Right lobe of liver (tissue), 6 donors: ENCODE measurements at regions not wholly inside any gene's neighbourhood (a gene's known extent, or its start where the extent isn't known, plus 50 kb on each side); places are given as distances from the start of the nearest gene placed in this dataset.

Source experiments
- ATAC-seq, 4 donors: fragments of 200-7000 bp; cut with Tn5 transposase; one replicate each; pipeline ENCODE4 v1.9.1; 2020; ENCODE audit warnings: mild to moderate bottlenecking in 4 of 4, moderate library complexity in 4 of 4
- DNase-seq, 3 donors: peaks; one replicate each; pipeline ENCODE4 v3.0.0-alpha.2; 2020
- H3K27ac ChIP-seq, 3 donors: fragments of 200-600 bp; one replicate each; pipeline ENCODE4 v1.8.0; 2022
- H3K27me3 ChIP-seq, 2 donors: fragments of 200-600 bp; one replicate each; pipeline ENCODE4 v1.8.0; 2022
- H3K36me3 ChIP-seq, 4 donors: fragments of 200-600 bp; sonication (generic) in 1 of 4; one replicate each; pipeline versions ENCODE4 v1.5.1 to v1.8.0; 2017 to 2022; ENCODE audit warnings: control low read depth in 1 of 4
- H3K4me1 ChIP-seq, 4 donors: fragments of 200-600 bp; sonication (generic) in 1 of 4; one replicate each; pipeline versions ENCODE4 v1.5.1 to v1.8.0; 2017 to 2022; ENCODE audit warnings: control low read depth in 1 of 4
- H3K4me3 ChIP-seq, 3 donors: fragments of 200-600 bp; one replicate each; pipeline ENCODE4 v1.8.0; 2022
- H3K9me3 ChIP-seq, 4 donors: fragments of 200-600 bp; sonication (generic) in 1 of 4; one replicate each; pipeline versions ENCODE4 v1.5.1 to v1.8.0; 2017 to 2022; ENCODE audit warnings: control low read depth in 1 of 4
- POLR2A ChIP-seq: fragments of 450-650 bp; IDR thresholded peaks from one replicate; pipeline ENCODE4 v1.6.1; 2017; ENCODE audit warnings: antibody characterized with exemption, mild to moderate bottlenecking
- WGBS: methylation state at CpG from one replicate; pipeline ENCODE4 v1.1.6; 2018; ENCODE audit warnings: low coverage, low lambda C conversion rate; ENCODE audit not compliant: insufficient coverage; ENCODE audit errors: missing lambda C conversion rate; 5-methylcytosine and 5-hydroxymethylcytosine counted together
- intact Hi-C, 2 donors: fragments of 100-400 bp; cut with DNase I; formaldehyde crosslinking; loops; one replicate each; pipeline versions ENCODE4 v1.11.2 to v1.14.1; 2022
- TF ChIP-seq, protein P1 (sequence below), 4 donors: fragments of 200-600 bp in 3 of 4; fragments of 450-650 bp in 1 of 4; IDR thresholded peaks; one replicate each; pipeline versions ENCODE4 v1.5.1 to v1.8.0; 2016 to 2022; ENCODE audit warnings: antibody characterized with exemption in 4 of 4, mild to moderate bottlenecking in 2 of 4
- donor health status: DM: no; HTN: yes; CAD: no.
- donor health status: DM: no; HTN: no; CAD: no.
- donor health status: DM: no; HTN: no; CAD: no.
- donor health status: DM: no; HTN: yes; CAD: no.
- donor health status: DM: no; HTN: yes; CAD: no.

DNA sequence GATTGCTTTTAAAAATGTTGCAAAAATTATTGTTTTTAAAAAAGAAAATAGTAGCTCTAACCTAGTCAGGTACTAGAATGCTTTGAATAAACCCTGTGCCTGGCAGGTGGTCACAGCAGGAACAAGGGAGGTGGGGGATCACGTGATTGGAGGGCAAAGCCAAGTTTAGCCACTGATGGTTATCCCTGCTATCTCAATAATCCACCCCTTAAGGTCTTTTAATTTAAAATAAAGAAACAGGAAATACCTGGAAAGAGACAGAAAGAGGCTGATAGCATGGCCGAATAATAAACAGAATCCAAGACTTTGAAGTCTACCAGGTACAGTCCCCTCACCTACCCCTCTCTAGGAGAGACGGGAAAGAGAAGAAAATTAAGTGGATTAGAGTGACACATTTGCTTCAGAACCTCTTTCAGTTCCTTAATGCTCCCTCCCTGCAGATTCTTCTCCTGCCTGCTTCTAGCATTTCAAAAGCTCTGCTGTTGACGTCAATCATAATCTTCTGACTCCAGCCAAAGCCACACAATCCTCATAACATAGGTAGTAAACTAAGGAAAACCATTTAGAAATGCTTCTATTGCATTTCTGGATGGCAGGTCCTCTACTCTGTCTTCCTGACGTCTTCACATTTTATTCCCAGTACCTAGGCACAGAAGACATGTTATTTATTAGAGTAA is 303.4 kb upstream of the MME start:
- H3K4me3 ChIP-seq: no peak overlapping the region
- intact Hi-C loops: no loop called here
- no peaks in the 10 kb centered on the region for H3K9me3 ChIP-seq
- no peak for TF ChIP-seq POLR2A
- TF ChIP-seq, protein P1, sequence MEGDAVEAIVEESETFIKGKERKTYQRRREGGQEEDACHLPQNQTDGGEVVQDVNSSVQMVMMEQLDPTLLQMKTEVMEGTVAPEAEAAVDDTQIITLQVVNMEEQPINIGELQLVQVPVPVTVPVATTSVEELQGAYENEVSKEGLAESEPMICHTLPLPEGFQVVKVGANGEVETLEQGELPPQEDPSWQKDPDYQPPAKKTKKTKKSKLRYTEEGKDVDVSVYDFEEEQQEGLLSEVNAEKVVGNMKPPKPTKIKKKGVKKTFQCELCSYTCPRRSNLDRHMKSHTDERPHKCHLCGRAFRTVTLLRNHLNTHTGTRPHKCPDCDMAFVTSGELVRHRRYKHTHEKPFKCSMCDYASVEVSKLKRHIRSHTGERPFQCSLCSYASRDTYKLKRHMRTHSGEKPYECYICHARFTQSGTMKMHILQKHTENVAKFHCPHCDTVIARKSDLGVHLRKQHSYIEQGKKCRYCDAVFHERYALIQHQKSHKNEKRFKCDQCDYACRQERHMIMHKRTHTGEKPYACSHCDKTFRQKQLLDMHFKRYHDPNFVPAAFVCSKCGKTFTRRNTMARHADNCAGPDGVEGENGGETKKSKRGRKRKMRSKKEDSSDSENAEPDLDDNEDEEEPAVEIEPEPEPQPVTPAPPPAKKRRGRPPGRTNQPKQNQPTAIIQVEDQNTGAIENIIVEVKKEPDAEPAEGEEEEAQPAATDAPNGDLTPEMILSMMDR (IDR thresholded peaks at IDR 0.05): no peak
- DNase-seq (no peak), ATAC-seq (peak in 1 of 4 donors; percentile 38)
- no peaks in the 10 kb centered on the region for H3K36me3 ChIP-seq
- H3K27ac ChIP-seq: no peak overlapping the region
- H3K27me3 ChIP-seq: no peaks in the 10 kb centered on the region
- 17% methylated on average over 5 of the region's 5 CpGs for WGBS
- H3K4me1 ChIP-seq: no peaks in the 10 kb centered on the region

DNA sequence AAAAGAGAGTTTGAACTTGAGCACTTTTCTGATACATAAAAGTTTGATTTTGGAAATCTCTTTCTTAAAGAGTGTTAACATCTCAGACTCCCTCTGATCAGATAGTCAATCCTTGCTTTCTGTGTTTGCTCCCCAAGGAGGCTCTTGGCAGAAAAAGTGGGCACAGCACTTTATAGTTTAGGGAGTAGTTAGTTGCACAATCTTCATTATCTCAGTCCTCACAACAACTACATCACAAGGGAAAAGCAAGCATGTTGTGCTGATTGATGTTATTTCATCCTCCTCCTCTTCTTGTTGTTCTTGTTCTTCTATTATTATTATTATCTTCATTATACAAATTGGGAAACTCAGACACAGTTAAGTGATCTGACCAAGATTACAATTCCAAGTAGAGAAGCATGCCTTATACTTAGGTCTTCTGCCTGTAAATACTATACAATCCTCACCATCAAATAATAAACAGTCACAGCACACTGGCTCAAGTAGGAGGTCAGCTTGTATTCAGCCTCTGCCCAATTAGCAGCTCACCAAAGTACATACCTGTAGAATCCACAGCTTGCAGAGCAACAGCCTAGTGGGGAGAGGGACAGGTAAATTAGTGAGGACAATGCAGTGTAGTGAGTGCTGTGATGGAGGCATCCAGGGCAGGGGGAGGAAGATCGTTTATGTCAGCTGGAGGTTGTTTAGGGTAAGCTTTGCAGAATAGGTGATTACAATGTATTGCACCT is 304.1 kb upstream of the MME start:
- H3K36me3 ChIP-seq: no peaks in the 10 kb centered on the region
- no peaks in the 10 kb centered on the region for H3K9me3 ChIP-seq
- H3K27me3 ChIP-seq: no peaks in the 10 kb centered on the region
- TF ChIP-seq, protein P1 (IDR thresholded peaks at IDR 0.05): no peak
- no peak for TF ChIP-seq POLR2A
- H3K4me1 ChIP-seq: no peaks in the 10 kb centered on the region
- ATAC-seq: no peak
- intact Hi-C loops: no loop called here
- no peak overlapping the region for H3K4me3 ChIP-seq
- DNase-seq: no peak
- no peak overlapping the region for H3K27ac ChIP-seq
- WGBS: 36% methylated on average over 1 of the region's 1 CpG

GRCh38 chr3:154766765-154767503 is 313.2 kb upstream of the MME start:
- 44% methylated on average over 1 of the region's 5 CpGs for WGBS
- Histone ChIP-seq H3K27me3 (no peaks in the 10 kb centered on the region), H3K4me3 (no peak overlapping the region), H3K9me3 (no peaks in the 10 kb centered on the region), H3K4me1 (no peaks in the 10 kb centered on the region), H3K27ac (no peak overlapping the region), H3K36me3 (no peaks in the 10 kb centered on the region)
- DNase-seq: peak in 1 of 3 donors; percentile 47
- ATAC-seq: peak in 1 of 4 donors; percentile 33
- TF ChIP-seq, protein P1 (IDR thresholded peaks at IDR 0.05): no peak
- TF ChIP-seq POLR2A: no peak
- intact Hi-C loops: no loop called here

DNA sequence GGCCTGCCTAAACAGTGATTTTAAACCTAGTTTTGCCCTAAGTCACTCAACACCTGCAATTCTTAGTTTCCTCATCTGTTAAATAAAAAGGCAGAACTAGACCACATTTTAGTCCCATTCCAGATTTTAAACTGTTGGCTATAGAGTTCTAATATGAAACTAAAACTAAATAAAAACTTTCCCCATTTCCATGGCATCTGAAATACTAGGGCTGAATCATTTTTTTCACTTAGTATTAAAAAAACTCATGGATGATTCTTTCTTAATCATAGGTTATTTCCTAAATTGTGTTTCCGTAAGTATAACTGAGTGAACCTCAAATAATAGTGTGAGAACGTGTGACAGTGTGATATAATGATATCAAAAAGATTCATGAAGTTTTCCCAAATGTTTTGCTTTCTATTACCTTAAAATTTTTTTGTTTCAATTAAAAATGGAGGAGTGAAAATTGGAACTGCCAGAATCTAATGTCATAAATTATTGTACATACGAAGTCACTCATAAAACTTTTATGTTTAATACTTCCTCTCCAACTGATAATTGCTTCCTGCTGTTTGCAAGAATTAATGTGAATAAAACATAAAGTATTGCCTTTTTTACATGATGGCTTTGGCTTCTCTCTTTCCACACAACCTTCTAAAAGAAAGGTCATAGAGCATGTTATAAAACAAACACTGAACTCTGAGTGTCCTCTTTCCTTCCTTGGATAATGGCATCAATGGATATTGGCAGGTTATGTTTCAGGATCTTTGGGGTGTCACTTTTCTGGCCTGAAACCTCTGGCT is 315.1 kb upstream of the MME start:
- H3K27ac ChIP-seq: no peak overlapping the region
- H3K27me3 ChIP-seq: no peaks in the 10 kb centered on the region
- no peaks in the 10 kb centered on the region for H3K9me3 ChIP-seq
- no peaks in the 10 kb centered on the region for H3K4me1 ChIP-seq
- no peak for DNase-seq
- no peaks in the 10 kb centered on the region for H3K36me3 ChIP-seq
- WGBS: 41% methylated on average over 3 of the region's 3 CpGs
- TF ChIP-seq POLR2A: no peak
- TF ChIP-seq, protein P1 (IDR thresholded peaks at IDR 0.05): no peak
- H3K4me3 ChIP-seq: no peak overlapping the region
- no peak for ATAC-seq
- intact Hi-C loops: no loop called here
